ENCODE measurements at regions not wholly inside any gene's neighbourhood (a gene's known extent, or its start where the extent isn't known, plus 50 kb on each side); places are given as distances from the start of the nearest gene placed in this dataset.

GRCh38 chr4:148847544-148848255 lies 405.5 kb upstream of the NR3C2 start:
- Histone ChIP-seq H3K4me3 (ENCODE audit: low read length) (no peak overlapping the region), H3K27me3 (ENCODE audit: low read length) (no peaks in the 10 kb centered on the region), H3K4me2 (ENCODE audit: low read length) (no peak overlapping the region), H3K9me2 (replicated peaks; ENCODE audit: low read length) (no peaks in the 10 kb centered on the region), H3K79me2 (ENCODE audit: low read length) (no peaks in the 10 kb centered on the region), H3F3A (ENCODE audit: low read length, unreplicated experiment) (no peaks in the 10 kb centered on the region), H3K9ac (ENCODE audit: low read length) (no peak overlapping the region), H3K9me3 (ENCODE audit: low read length) (no peaks in the 10 kb centered on the region), H4K20me1 (ENCODE audit: low read length) (no peaks in the 10 kb centered on the region), H3K36me3 (ENCODE audit: low read depth, low read length) (no peaks in the 10 kb centered on the region), H3K4me1 (ENCODE audit: insufficient read depth, low read length) (0 out of 2 replicates have a peak, but pooled peaks cover 5% of the 10 kb centered on the region), H2AFZ (ENCODE audit: low read length) (no peak overlapping the region), H3K27ac (ENCODE audit: low read length) (no peak overlapping the region)
- BruUV-seq (replicated peaks): no TSS peak
- ATAC-seq: no peak
- intact Hi-C loops (cut with micrococcal nuclease): no loop called here
- POLR2A ChIA-PET (ENCODE audit: unreplicated experiment): no interaction called here
- CTCF ChIA-PET: no interaction called here
- TF ChIP-seq EZH2phosphoT487 (IDR thresholded peaks at IDR 0.05; ENCODE audit: borderline replicate concordance, low read length) (no peak), CTCF (conservative IDR thresholded peaks at IDR 0.05; ENCODE audit: low read depth, low read length) (no peak), EZH2 (IDR thresholded peaks at IDR 0.05; ENCODE audit: low read length, unreplicated experiment) (no peak)
- DNase-seq: no peak

- CTCF ChIA-PET: no interaction called here
- H3K27ac ChIP-seq (ENCODE audit: low read length): no peak overlapping the region
- no peak for ATAC-seq
- H3K4me3 ChIP-seq (ENCODE audit: low read length): no peak overlapping the region
- H2AFZ ChIP-seq (ENCODE audit: low read length): no peak overlapping the region
- intact Hi-C loops (cut with micrococcal nuclease): no loop called here
- no peaks in the 10 kb centered on the region for H3K79me2 ChIP-seq (ENCODE audit: low read length)
- BruUV-seq (replicated peaks): no TSS peak
- H3K9ac ChIP-seq (ENCODE audit: low read length): no peak overlapping the region
- POLR2A ChIA-PET (ENCODE audit: unreplicated experiment): no interaction called here
- no peaks in the 10 kb centered on the region for H3K4me1 ChIP-seq (ENCODE audit: insufficient read depth, low read length)
- no peaks in the 10 kb centered on the region for H4K20me1 ChIP-seq (ENCODE audit: low read length)
- TF ChIP-seq CTCF (conservative IDR thresholded peaks at IDR 0.05; ENCODE audit: low read depth, low read length): no peak
- no peak for TF ChIP-seq EZH2 (IDR thresholded peaks at IDR 0.05; ENCODE audit: low read length, unreplicated experiment)
- no peak for TF ChIP-seq EZH2phosphoT487 (IDR thresholded peaks at IDR 0.05; ENCODE audit: borderline replicate concordance, low read length)
- H3K9me3 ChIP-seq (ENCODE audit: low read length): no peaks in the 10 kb centered on the region
- H3K4me2 ChIP-seq (ENCODE audit: low read length): no peak overlapping the region
- H3F3A ChIP-seq (ENCODE audit: low read length, unreplicated experiment): no peaks in the 10 kb centered on the region
- DNase-seq: no peak
- H3K27me3 ChIP-seq (ENCODE audit: low read length): no peaks in the 10 kb centered on the region
- H3K9me2 ChIP-seq (replicated peaks; ENCODE audit: low read length): no peaks in the 10 kb centered on the region
- H3K36me3 ChIP-seq (ENCODE audit: low read depth, low read length): no peaks in the 10 kb centered on the region
These were observed 403.4 kb upstream of the NR3C2 start for GRCh38 chr4:148845609-148846008.

GRCh38 chr4:148843625-148844024 lies 401.4 kb upstream of the NR3C2 start:
- no peaks in the 10 kb centered on the region for H3K36me3 ChIP-seq (ENCODE audit: low read depth, low read length)
- TF ChIP-seq EZH2phosphoT487 (IDR thresholded peaks at IDR 0.05; ENCODE audit: borderline replicate concordance, low read length): no peak
- no peak for TF ChIP-seq CTCF (conservative IDR thresholded peaks at IDR 0.05; ENCODE audit: low read depth, low read length)
- no peak for TF ChIP-seq EZH2 (IDR thresholded peaks at IDR 0.05; ENCODE audit: low read length, unreplicated experiment)
- ATAC-seq (no peak), DNase-seq (no peak)
- H3K4me1 ChIP-seq (ENCODE audit: insufficient read depth, low read length): no peaks in the 10 kb centered on the region
- no peak overlapping the region for H3K4me3 ChIP-seq (ENCODE audit: low read length)
- intact Hi-C loops (cut with micrococcal nuclease): no loop called here
- ChIA-PET POLR2A (ENCODE audit: unreplicated experiment) (no interaction called here), CTCF (no interaction called here)
- no peaks in the 10 kb centered on the region for H3K9me3 ChIP-seq (ENCODE audit: low read length)
- H3F3A ChIP-seq (ENCODE audit: low read length, unreplicated experiment): no peaks in the 10 kb centered on the region
- H3K4me2 ChIP-seq (ENCODE audit: low read length): no peak overlapping the region
- no peak overlapping the region for H2AFZ ChIP-seq (ENCODE audit: low read length)
- H3K9ac ChIP-seq (ENCODE audit: low read length): no peak overlapping the region
- H3K27me3 ChIP-seq (ENCODE audit: low read length): no peaks in the 10 kb centered on the region
- H3K79me2 ChIP-seq (ENCODE audit: low read length): no peaks in the 10 kb centered on the region
- H4K20me1 ChIP-seq (ENCODE audit: low read length): no peaks in the 10 kb centered on the region
- no TSS peak for BruUV-seq (replicated peaks)
- no peak overlapping the region for H3K27ac ChIP-seq (ENCODE audit: low read length)
- no peaks in the 10 kb centered on the region for H3K9me2 ChIP-seq (replicated peaks; ENCODE audit: low read length)

Measured in PC-3 (cell line).